ENCODE measurements at regions not wholly inside any gene's neighbourhood (a gene's known extent, or its start where the extent isn't known, plus 50 kb on each side); places are given as distances from the start of the nearest gene placed in this dataset.

GRCh38 chr2:125684932-125685331 is 971.0 kb upstream of the GYPC start (continued):
- TF ChIP-seq REST (IDR thresholded peaks at IDR 0.05; ENCODE audit: unreplicated experiment) (no peak), ZNF114 (CRISPR knock-in tag; IDR thresholded peaks at IDR 0.05) (no peak), JUNB (IDR thresholded peaks at IDR 0.05; ENCODE audit: unreplicated experiment) (no peak), EZH2phosphoT487 (IDR thresholded peaks at IDR 0.05; ENCODE audit: unreplicated experiment) (no peak), NANOG (IDR thresholded peaks at IDR 0.05; ENCODE audit: borderline replicate concordance) (no peak), ZNF462 (CRISPR knock-in tag; IDR thresholded peaks at IDR 0.05) (no peak), ZNF331 (CRISPR knock-in tag; IDR thresholded peaks at IDR 0.05; ENCODE audit: low read depth) (no peak), STAT1 (IDR thresholded peaks at IDR 0.05; ENCODE audit: unreplicated experiment) (no peak)
